Colon (tissue), 2 donors: ENCODE measurements at regions not wholly inside any gene's neighbourhood (a gene's known extent, or its start where the extent isn't known, plus 50 kb on each side); places are given as distances from the start of the nearest gene placed in this dataset.
"Not testable (repeated sequence)": the region's sequence is repeated elsewhere in the genome, so short reads cannot be mapped to it uniquely, and the experiment has no call there.

Source experiments
- FAIRE-seq: peaks from 2 replicates; lab custom pipeline; 2012; peaks lifted over from hg19 to GRCh38; lab: Jason Lieb, UNC
- donor health status: control.
- donor health status: control.

GRCh38 chr1:234899041-234899729 lies 229.5 kb downstream of the TOMM20 start:
- no peak for FAIRE-seq

DNA sequence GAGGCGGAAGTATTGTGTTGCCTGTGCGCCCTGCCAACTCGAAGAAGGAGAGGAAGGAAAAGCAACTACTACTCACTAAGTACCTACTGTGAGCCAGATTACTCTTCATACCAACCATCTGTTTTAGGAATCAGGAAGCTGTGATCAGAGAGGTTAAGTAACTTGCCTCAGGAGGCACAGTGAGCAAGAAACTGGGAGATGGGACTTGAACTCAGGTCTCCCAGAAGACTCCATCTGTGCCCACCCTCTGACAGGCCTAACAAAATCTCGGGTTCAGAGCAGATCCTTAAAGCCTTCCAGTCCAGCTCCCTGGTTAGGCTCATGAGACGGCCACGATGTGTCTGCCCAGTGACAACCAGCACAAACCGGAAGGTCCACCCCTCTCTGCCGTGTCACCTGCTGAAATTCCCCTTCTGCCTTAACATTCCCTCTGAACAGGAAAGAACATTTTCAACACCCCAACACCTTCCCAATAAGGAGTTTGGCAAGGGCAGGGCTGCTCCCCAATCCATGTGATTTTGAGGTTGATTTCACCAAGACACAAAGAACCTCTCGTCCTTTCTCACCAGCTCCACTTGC lies 230.1 kb downstream of the TOMM20 start:
- FAIRE-seq = no peak

- FAIRE-seq = no peak
Measured at GRCh38 chr1:234897754-234898454, 230.7 kb downstream of the TOMM20 start.

GRCh38 chr1:234897390-234897749 lies 231.3 kb downstream of the TOMM20 start:
- no peak for FAIRE-seq

DNA sequence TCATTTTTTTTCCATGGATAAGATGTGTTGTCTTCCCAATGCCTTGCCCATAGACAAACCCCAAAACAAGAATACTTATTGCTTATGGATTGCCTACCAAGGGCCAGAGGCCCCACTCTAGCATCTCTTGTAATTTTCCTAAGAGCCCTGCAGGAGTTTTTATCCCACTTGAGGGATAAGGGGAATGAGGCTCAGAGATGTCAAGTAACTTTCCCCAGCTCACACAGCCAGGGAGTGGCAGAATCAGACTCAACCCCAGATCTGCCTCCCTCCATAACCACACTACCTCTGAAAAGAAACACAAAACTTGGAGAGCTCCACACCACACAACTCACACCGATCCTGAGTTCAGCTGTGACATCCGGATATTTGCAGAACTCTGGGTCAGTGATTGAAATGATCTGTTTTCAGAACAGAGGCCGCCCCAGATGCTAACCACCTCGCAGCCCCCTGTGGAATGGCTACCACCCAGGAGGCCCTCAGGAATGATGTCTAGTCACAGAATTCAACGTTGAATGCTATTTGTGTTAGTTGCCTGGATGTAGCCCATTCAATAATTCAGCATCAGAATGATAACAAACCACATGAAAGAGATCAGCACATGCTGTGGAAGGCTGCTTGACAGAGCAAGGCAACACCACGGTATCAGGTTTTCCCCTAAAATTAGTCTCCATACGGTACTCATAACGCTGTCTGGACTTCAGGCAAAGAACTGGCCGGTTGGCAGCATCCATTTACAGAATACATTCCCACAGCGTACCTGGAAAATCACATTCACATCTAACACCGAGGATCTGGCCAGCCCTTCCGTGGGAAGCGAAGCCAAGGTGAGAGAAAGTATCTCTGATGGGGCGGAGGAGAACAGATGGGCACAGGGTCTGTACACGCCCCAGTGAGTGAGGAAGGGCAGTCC lies 231.9 kb downstream of the TOMM20 start:
- FAIRE-seq = no peak

DNA sequence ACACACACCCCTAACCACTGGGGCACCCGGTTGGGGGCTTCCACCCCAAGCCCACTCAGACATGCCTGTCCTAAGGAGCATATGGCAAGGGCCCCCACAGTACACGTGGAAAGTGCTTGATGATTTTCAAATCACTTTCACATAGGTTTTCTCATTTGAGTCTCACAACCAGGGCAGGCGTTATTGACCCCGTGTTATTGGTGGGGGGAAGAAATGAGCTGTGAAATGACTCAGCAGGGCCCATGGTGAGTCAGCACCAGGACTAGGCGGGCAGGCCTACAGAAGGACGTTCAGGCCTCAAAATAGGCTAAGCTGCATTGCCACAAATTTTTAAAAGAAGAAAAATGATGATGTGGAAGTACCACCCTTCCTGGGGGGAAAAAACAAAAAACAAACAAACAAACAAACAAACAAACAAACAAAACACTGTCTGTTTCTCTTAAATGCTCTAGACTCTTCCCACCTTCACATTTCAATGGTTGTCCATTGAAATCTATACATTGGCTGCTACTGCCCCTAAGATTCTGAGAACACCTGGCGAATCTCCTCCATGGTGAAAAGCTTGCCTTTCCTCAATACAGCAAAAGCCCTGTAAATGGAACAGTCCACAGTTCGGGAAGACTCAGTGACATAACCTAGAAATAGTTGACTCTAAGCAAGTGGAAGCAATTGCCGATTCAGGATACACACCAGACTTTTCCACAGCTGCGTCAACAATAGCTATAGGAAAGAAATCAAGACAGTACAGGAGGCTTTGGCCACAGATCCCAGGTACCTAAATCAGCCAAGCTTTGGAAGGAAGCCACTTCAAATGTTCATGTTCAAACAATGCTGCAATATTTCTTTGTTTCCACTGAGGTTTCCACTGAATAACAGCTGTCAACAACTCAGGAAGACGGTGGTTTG lies 234.7 kb downstream of the TOMM20 start:
- FAIRE-seq = no peak

GRCh38 chr1:234893359-234893724 lies 235.3 kb downstream of the TOMM20 start:
- no peak for FAIRE-seq

- FAIRE-seq = no peak
Measured at GRCh38 chr1:234892642-234893041, 236.0 kb downstream of the TOMM20 start.

DNA sequence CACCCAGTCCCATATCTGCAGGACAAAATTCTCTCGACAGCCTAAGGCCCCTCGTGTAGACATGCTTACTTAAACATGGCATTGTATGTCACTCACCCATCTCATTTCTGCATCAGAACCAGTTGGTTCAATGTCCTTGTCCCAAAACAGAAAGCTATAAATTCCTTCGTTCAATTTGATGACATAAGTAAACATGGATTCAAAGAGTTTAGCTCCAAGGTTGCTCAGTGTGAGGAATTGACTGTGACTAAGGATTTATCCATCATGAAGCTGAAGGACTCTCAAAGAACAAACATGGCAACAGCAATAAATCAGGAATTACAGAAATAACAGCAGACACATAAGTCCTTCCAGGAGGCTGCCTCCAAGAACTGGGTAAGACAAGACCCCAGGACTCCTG lies 237.2 kb downstream of the TOMM20 start:
- no peak for FAIRE-seq

DNA sequence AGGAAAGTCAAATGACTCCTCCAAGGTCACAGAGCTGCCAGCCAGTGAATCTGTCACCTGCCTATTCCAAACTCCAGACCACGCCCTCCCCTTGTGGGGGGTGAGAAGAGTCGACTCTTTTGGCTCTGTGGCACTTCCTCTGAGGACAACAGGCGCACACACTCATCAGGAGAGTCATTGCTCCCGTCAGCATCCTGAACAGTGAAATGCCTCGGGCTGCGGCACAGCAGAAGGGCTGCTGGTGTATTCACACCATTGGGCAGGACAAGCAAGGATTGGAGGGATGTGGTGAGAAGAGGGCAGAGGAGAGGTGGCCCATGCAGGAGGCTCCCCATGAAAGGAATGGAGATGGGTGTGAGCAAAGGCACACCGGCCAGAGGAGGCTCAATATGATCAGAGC lies 239.0 kb downstream of the TOMM20 start:
- FAIRE-seq = no peak

DNA sequence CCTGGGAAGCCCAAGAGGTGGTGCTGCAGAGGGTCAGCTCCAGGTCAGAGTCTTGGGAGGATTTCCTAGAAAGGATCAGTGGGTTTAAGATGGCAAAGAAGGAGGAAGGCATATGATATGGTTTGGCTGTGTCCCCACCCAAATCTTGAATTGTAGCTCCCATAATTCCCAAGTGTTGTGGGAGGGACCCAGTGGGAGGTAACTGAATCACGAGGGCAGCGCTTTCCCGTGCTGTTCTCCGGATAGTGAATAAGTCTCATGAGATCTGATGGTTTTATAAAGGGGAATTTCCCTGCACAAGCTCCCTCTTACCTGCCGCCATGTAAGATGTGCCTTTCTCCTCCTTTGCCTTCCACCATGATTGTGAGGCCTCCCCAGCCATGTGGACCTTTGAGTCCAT lies 240.4 kb downstream of the TOMM20 start:
- FAIRE-seq = not testable (repeated sequence)

DNA sequence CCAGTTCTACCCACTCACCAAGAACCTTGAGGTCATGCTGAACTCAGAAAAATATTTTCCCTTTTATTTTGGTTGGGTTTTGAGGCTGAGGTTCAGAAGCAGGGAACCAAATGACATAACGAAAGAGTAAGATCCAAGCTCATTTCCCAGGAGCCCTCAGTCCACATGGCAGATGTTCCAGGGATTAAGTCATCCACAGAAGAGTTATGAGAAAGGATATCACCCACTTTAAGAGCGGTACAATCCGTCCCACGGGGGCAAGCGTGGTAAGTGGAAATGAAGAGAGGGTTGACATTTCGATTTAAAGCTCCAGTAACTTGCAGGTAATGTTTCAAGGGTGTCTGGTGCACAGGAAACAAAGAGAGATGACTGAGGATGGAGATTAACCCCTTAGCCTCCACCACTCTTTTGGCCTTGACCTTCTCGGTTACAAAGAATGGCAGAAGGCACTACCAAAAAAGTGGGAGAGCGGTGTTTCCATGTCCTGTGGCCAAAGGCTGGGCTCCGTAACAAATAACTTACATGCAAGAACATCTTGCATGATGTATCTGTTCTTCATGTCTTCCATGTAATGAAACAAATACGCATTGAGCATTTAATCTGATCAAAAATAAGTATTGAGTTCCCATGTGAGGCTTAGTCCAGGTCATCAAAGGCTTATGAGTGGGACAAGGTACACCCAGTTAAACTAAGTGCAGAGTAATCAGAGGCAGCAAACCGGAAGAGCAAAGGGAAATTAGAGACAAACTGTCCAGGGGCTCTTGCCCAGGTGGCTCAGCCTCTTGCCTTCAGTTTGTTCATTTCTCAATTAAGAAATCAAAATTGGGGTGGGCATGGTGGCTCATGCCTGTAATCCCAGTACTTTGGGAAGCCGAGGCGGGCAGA lies 241.4 kb downstream of the TOMM20 start:
- FAIRE-seq = no peak

DNA sequence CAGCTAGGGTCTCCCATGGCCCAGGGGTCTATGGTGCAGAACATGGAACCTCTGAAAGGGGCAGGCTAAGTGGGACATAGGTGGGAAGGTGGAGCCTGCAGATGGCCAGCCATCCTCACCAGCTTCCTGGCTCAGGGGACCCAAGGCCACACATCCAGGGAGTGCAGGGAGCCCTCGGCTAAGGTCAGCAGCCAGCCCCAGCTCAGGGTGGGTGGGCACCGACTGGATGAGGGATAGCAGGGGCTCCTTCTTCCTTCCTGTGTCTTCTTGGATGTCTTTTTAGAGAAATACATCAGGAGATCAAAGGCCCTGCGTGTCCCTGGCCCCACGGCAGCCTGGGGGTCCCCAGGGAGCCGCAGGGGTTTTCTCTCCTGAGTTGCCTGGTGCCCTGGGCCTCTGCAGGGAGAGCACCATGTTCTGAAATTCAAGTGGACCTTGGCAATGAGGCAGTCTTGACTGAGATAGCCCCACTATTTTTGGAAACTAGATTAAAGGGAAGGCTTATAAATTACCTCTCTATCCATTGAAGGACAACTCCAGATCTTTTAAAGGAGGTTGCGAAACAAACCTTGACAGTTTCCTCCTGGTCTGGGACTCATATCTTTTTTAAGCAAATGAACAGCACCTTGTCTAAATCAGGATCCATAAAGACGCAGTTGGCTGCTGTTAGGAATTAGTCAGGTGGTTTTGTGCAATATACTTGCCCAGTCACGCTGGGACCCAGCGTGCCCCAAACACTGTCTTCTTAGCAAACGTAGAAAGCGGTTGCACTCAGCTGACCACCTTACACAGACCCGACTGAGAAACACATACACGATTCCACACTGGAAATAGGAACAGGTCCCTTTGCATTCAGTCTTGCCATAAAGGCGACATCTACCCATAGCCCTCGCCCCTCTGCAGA lies 242.3 kb downstream of the TOMM20 start:
- FAIRE-seq = no peak

DNA sequence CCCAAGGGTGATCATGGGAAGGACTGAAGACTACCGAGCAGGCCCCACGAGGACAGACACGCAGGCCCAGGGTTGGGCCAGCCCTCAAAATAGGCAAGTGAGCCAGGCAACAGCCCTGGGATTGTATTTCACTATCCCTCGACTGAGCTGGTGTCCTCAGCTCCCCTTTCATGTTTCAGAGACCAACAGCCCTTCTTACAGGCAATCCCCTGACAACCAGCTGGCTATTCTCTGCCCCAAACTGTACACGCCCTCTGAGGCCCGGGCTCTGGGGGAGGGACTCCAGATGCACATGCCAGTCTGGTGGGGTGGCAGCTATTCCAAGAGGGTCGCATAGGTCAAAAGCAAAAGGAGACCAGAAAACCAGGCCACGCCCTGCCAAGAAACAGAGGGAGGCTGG lies 243.0 kb downstream of the TOMM20 start:
- FAIRE-seq = no peak

DNA sequence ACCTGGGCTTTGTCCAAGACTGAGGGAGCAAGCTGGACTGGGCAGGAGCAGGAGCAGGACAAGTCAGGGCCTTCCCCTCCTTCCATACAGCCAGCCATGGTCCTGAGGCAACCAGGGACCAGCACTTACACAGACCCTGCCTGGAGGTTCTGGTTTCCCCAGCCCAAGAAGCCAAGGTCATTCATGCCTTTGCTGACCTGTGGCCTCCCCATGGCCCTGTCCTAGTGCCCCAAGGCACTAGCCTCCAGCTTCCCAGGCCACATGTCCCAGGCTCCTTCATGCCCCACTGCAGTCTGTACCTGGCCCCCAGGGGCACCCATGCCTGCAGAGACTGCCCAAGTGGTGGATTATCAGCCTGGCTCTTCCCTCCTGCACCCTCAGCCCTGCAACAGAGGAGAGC lies 243.9 kb downstream of the TOMM20 start:
- FAIRE-seq = no peak

- no peak for FAIRE-seq
Measured at GRCh38 chr1:234884006-234884405, 244.6 kb downstream of the TOMM20 start.

- no peak for FAIRE-seq
Measured at GRCh38 chr1:234882898-234883297, 245.7 kb downstream of the TOMM20 start.

DNA sequence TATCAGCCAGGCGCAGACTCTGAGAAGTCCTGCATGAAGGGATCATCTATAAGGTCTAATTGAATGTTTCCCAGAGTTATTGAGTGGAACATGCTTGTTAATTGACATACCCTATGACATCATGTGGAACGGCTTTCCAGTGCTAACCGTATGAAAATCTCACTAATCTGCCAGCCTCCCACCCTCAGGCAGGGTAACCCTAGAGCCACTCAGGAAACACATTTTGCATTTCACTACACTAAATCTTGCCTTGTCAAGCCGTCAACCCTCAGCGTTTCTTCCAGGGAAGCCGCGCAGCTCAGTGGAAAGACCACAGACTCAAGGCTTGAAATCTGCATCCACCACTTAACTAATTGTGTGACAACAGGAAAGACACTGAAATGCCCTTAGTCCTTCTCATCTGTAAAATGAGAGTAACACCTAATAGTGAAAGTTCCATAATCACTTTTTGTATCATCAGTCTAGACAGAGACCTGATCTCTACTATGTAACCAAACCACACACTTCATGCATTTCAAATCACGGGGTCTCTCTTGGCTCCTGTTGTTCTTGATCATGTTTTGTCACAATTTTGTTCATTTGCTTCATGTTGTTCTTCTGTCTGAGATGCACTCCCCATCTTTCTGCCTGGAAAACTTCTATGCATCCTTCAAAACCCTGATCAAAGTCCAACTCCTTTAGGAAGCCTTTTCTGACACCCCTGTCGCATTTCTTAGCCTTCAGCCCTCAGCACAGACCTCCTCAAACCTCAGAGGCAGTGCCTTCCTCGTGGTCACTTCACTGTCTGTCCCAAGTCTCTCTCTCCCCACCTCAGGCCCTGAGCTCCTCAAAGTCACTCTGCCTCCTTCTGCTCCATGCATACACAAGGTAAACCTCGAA lies 246.5 kb downstream of the TOMM20 start:
- FAIRE-seq = no peak
